Neural cell (in vitro differentiated cells): ENCODE measurements at regions not wholly inside any gene's neighbourhood (a gene's known extent, or its start where the extent isn't known, plus 50 kb on each side); places are given as distances from the start of the nearest gene placed in this dataset.

ENCODE experiments used
- EP300 ChIP-seq: fragments of 450-650 bp; conservative IDR thresholded peaks from 2 replicates; pipeline ENCODE4 v1.6.1; 2014; ENCODE audit warnings: antibody characterized with exemption, mild to moderate bottlenecking, moderate library complexity; ENCODE audit not compliant: poor library complexity, severe bottlenecking
- EZH2 ChIP-seq: fragments of 200-600, 300-800 bp; shearing (Covaris generic), sonication (generic); IDR thresholded peaks from 2 replicates; pipeline ENCODE4 v1.6.1; 2014; ENCODE audit warnings: antibody characterized with exemption, low read length, borderline replicate concordance, mild to moderate bottlenecking; ENCODE audit not compliant: insufficient read depth, poor library complexity, severe bottlenecking
- MXI1 ChIP-seq: fragments of 450-650 bp; conservative IDR thresholded peaks from 2 replicates; pipeline ENCODE4 v1.6.1; 2014; ENCODE audit warnings: antibody characterized with exemption, mild to moderate bottlenecking; ENCODE audit not compliant: poor library complexity, severe bottlenecking
- RAD21 ChIP-seq: fragments of 450-650 bp; conservative IDR thresholded peaks from 2 replicates; pipeline ENCODE4 v1.6.1; 2014; ENCODE audit warnings: antibody characterized with exemption, mild to moderate bottlenecking, moderate library complexity
- TAF1 ChIP-seq: IDR thresholded peaks from 2 replicates; pipeline ENCODE4 v1.6.1; 2012; ENCODE audit warnings: low read depth
- TF ChIP-seq, protein P1 (sequence below): fragments of 450-650 bp; IDR thresholded peaks from 2 replicates; pipeline ENCODE4 v1.5.1; 2014; ENCODE audit warnings: antibody characterized with exemption, mild to moderate bottlenecking, moderate library complexity; ENCODE audit not compliant: poor library complexity, severe bottlenecking

DNA sequence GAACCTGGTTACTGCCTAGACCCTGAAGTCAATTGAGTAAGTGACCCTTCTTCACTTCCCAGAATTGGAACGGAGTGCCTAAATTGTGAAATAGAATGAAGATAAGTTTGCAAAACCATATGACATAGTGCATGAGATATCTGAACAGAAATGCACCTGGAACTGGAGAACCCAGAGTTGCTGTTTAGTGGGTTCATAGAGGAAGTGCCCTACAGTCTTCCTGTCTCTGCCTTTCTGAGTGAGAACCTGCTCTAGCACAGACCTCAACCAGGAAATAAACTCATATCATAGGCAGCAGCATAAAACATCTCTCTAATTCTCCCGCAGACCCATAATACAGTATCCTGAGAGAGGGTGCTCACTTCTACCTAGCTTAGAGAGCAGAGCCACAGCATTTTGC lies 82.9 kb downstream of the EOMES start:
- TF ChIP-seq, protein P1, sequence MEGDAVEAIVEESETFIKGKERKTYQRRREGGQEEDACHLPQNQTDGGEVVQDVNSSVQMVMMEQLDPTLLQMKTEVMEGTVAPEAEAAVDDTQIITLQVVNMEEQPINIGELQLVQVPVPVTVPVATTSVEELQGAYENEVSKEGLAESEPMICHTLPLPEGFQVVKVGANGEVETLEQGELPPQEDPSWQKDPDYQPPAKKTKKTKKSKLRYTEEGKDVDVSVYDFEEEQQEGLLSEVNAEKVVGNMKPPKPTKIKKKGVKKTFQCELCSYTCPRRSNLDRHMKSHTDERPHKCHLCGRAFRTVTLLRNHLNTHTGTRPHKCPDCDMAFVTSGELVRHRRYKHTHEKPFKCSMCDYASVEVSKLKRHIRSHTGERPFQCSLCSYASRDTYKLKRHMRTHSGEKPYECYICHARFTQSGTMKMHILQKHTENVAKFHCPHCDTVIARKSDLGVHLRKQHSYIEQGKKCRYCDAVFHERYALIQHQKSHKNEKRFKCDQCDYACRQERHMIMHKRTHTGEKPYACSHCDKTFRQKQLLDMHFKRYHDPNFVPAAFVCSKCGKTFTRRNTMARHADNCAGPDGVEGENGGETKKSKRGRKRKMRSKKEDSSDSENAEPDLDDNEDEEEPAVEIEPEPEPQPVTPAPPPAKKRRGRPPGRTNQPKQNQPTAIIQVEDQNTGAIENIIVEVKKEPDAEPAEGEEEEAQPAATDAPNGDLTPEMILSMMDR, result no peak
- no peak for TF ChIP-seq EP300
- no peak for TF ChIP-seq EZH2
- no peak for TF ChIP-seq MXI1
- no peak for TF ChIP-seq TAF1
- TF ChIP-seq RAD21, result no peak
